ENCODE measurements at regions not wholly inside any gene's neighbourhood (a gene's known extent, or its start where the extent isn't known, plus 50 kb on each side); places are given as distances from the start of the nearest gene placed in this dataset.

DNA sequence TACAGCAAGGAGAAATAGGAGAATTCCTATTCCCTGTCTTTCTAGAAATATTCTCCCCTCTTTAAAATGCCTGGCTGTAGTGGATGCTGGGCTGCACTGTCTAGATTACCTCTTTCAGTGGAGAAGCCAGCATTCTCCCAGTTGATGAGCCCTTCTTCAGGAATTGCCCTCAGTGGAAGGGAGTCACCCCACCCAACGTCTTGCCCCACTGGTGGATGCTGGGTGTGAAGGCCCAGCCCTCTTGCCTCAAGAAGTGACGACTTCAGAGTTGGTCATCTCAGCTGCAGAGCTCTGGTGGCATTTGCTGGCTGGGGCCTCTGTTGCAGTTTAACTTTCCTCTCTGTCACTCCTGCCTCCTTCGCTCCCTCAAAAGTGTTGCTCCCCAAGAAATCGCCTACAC lies 248.2 kb downstream of the ATG4C start:
- H3K9me3 ChIP-seq = no peaks in the 10 kb centered on the region
- no peaks in the 10 kb centered on the region for H3K4me1 ChIP-seq
- TF ChIP-seq EP300 (IDR thresholded peaks at IDR 0.05) = no peak
- TF ChIP-seq POLR2AphosphoS5 (IDR thresholded peaks at IDR 0.05) = no peak
- TF ChIP-seq, protein P1, sequence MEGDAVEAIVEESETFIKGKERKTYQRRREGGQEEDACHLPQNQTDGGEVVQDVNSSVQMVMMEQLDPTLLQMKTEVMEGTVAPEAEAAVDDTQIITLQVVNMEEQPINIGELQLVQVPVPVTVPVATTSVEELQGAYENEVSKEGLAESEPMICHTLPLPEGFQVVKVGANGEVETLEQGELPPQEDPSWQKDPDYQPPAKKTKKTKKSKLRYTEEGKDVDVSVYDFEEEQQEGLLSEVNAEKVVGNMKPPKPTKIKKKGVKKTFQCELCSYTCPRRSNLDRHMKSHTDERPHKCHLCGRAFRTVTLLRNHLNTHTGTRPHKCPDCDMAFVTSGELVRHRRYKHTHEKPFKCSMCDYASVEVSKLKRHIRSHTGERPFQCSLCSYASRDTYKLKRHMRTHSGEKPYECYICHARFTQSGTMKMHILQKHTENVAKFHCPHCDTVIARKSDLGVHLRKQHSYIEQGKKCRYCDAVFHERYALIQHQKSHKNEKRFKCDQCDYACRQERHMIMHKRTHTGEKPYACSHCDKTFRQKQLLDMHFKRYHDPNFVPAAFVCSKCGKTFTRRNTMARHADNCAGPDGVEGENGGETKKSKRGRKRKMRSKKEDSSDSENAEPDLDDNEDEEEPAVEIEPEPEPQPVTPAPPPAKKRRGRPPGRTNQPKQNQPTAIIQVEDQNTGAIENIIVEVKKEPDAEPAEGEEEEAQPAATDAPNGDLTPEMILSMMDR (IDR thresholded peaks at IDR 0.05) = no peak
- no peak for TF ChIP-seq POLR2A (IDR thresholded peaks at IDR 0.05)
- peaks cover 8% of the 10 kb centered on the region for H3K27me3 ChIP-seq
- no peak for DNase-seq (ENCODE audit: low spot score in 2 of 2)
- no peak overlapping the region for H3K27ac ChIP-seq
- WGBS = 78% methylated on average over 4 of the region's 4 CpGs
- H3K4me3 ChIP-seq = no peak overlapping the region
- no peaks in the 10 kb centered on the region for H3K36me3 ChIP-seq

DNA sequence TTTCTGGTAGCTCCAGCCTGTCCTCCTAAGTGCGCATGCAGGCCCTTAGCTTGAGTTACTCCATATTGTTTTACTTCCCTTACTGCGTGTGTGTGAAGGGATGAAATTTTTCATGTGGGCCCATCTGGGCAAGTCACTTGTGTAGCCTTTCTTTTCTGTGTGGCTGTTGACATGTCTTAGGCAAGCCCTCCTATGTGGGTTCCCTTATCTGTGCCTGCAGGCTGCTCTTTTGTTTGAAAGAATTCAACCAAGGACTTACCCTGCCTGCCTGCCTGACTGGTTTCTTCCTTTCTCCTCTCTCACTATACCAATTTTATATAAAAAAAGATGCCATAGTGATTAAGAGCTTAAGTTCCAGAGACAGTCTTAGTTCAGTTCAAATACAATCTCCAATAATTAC lies 249.3 kb downstream of the ATG4C start:
- TF ChIP-seq POLR2AphosphoS5 (IDR thresholded peaks at IDR 0.05) = no peak
- TF ChIP-seq EP300 (IDR thresholded peaks at IDR 0.05) = no peak
- TF ChIP-seq POLR2A (IDR thresholded peaks at IDR 0.05) = no peak
- TF ChIP-seq, protein P1 (IDR thresholded peaks at IDR 0.05) = no peak
- peaks cover 8% of the 10 kb centered on the region for H3K27me3 ChIP-seq
- no peaks in the 10 kb centered on the region for H3K4me1 ChIP-seq
- H3K27ac ChIP-seq = no peak overlapping the region
- H3K36me3 ChIP-seq = no peaks in the 10 kb centered on the region
- no peak for DNase-seq (ENCODE audit: low spot score in 2 of 2)
- no peaks in the 10 kb centered on the region for H3K9me3 ChIP-seq
- no peak overlapping the region for H3K4me3 ChIP-seq
- 80% methylated on average over 2 of the region's 2 CpGs for WGBS

DNA sequence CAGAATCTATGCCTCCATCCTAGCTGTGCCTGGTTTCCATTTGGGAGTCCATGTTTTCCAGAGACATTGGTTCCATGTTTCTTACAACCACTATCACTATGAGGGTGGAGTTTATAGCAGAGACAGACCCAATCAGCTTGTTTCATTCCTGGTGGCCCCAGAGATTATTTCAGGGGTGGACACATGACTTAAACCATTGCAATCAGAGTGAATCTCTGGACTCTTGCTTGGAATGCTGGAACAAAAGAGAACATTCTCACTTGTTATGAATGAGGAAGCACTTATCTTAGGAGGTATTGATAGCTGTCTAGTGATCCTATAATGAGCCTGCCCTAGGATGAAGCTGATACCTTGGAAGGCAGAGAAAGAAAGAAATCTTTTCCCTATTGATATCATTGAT lies 250.3 kb downstream of the ATG4C start:
- Histone ChIP-seq H3K9me3 (no peaks in the 10 kb centered on the region), H3K4me1 (no peaks in the 10 kb centered on the region), H3K4me3 (no peak overlapping the region), H3K27me3 (peaks cover 1% of the 10 kb centered on the region), H3K27ac (no peak overlapping the region), H3K36me3 (no peaks in the 10 kb centered on the region)
- DNase-seq (ENCODE audit: low spot score in 2 of 2) = no peak
- TF ChIP-seq, protein P1 (IDR thresholded peaks at IDR 0.05) = no peak
- no peak for TF ChIP-seq POLR2A (IDR thresholded peaks at IDR 0.05)
- TF ChIP-seq POLR2AphosphoS5 (IDR thresholded peaks at IDR 0.05) = no peak
- TF ChIP-seq EP300 (IDR thresholded peaks at IDR 0.05) = no peak

- Histone ChIP-seq H3K36me3 (no peaks in the 10 kb centered on the region), H3K4me1 (no peaks in the 10 kb centered on the region), H3K9me3 (no peaks in the 10 kb centered on the region), H3K27me3 (no peaks in the 10 kb centered on the region), H3K27ac (no peak overlapping the region), H3K4me3 (no peak overlapping the region)
- DNase-seq (ENCODE audit: low spot score in 2 of 2) = no peak
- 87% methylated on average over 5 of the region's 5 CpGs for WGBS
- no peak for TF ChIP-seq POLR2A (IDR thresholded peaks at IDR 0.05)
- TF ChIP-seq, protein P1 (IDR thresholded peaks at IDR 0.05) = no peak
- TF ChIP-seq EP300 (IDR thresholded peaks at IDR 0.05) = no peak
- no peak for TF ChIP-seq POLR2AphosphoS5 (IDR thresholded peaks at IDR 0.05)
Observed at GRCh38 chr1:63038586-63038985, 254.7 kb downstream of the ATG4C start.

DNA sequence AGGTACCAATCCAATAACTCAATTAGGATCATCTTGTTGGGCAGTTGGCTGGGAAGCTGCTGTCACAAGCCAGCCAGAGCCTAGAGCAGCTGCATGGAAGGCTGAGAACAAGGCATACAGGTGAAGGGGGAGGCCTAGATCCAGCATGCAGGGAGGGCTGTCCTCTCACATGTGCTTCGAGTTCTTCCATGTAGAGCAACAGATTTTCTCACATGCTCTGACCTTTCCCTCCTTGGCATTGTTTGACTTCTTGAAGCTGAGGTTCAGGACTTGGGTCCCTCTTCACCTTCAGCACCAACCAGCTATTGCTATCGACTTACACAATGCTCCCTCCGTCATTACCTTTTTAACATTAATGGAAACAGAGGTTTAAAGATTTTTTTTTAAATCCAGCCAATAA lies 257.7 kb downstream of the ATG4C start:
- H3K4me3 ChIP-seq = no peak overlapping the region

More for the DNA sequence above, 257.7 kb downstream of the ATG4C start:
- 79% methylated on average over 3 of the region's 3 CpGs for WGBS
- Histone ChIP-seq H3K9me3 (no peaks in the 10 kb centered on the region), H3K27ac (no peak overlapping the region), H3K27me3 (no peaks in the 10 kb centered on the region), H3K4me1 (no peaks in the 10 kb centered on the region), H3K36me3 (no peaks in the 10 kb centered on the region)
- DNase-seq (ENCODE audit: low spot score in 2 of 2) = no peak
- no peak for TF ChIP-seq POLR2AphosphoS5 (IDR thresholded peaks at IDR 0.05)
- TF ChIP-seq EP300 (IDR thresholded peaks at IDR 0.05) = no peak
- TF ChIP-seq, protein P1 (IDR thresholded peaks at IDR 0.05) = no peak
- TF ChIP-seq POLR2A (IDR thresholded peaks at IDR 0.05) = no peak

Data from suprapubic skin (tissue), 4 donors.